SU-DHL-6 (cell line): ENCODE measurements at regions not wholly inside any gene's neighbourhood (a gene's known extent, or its start where the extent isn't known, plus 50 kb on each side); places are given as distances from the start of the nearest gene placed in this dataset.

Experiments
- CTCF ChIP-seq: fragments of 200-600 bp; sonication (generic); IDR thresholded peaks from one replicate; pipeline ENCODE4 v1.5.1; 2017; ENCODE audit warnings: antibody characterized with exemption, mild to moderate bottlenecking, low read length, moderate library complexity; ENCODE audit not compliant: insufficient read depth, poor library complexity, severe bottlenecking
- EZH2phosphoT487 ChIP-seq: fragments of 200-600 bp; sonication (generic), shearing (Covaris generic); conservative IDR thresholded peaks from 2 replicates; pipeline ENCODE4 v1.6.1; 2018; ENCODE audit warnings: mild to moderate bottlenecking, antibody characterized with exemption, low read length, moderate library complexity, mixed read lengths

GRCh38 chr1:182111496-182111895 is 50.0 kb upstream of the ZNF648 start:
- TF ChIP-seq CTCF (no peak), EZH2phosphoT487 (no peak)
